Stomach (tissue), 4 donors: ENCODE measurements at regions not wholly inside any gene's neighbourhood (a gene's known extent, or its start where the extent isn't known, plus 50 kb on each side); places are given as distances from the start of the nearest gene placed in this dataset.

Experiments used
- CTCF ChIP-seq, 7 experiments: fragments of 450-650 bp in 4 of 7; fragments of 200-600 bp in 3 of 7; sonication (generic) in 3 of 7; IDR thresholded peaks; one replicate each; pipeline ENCODE4 v1.5.1; 2016 to 2019; ENCODE audit warnings: antibody characterized with exemption in 7 of 7, control low read depth in 2 of 7, mild to moderate bottlenecking in 1 of 7
- EP300 ChIP-seq: sonication (generic); formaldehyde crosslinking; IDR thresholded peaks from one replicate; pipeline ENCODE4 v1.6.1; 2017; ENCODE audit warnings: antibody characterized with exemption
- POLR2A ChIP-seq, 4 donors: fragments of 450-650 bp; IDR thresholded peaks; one replicate each; pipeline ENCODE4 v1.6.1; 2016; ENCODE audit warnings: antibody characterized with exemption in 4 of 4, control low read depth in 2 of 4, mild to moderate bottlenecking in 1 of 4, moderate library complexity in 1 of 4
- POLR2AphosphoS5 ChIP-seq, 3 donors: sonication (generic); formaldehyde crosslinking; IDR thresholded peaks; one replicate each; pipeline ENCODE4 v1.6.1; 2016; ENCODE audit warnings: antibody characterized with exemption in 3 of 3

GRCh38 chr2:4792126-4792525, 900.1 kb upstream of the SOX11 start:
- no peak for TF ChIP-seq CTCF (IDR thresholded peaks at IDR 0.05)
- no peak for TF ChIP-seq POLR2A (IDR thresholded peaks at IDR 0.05)
- no peak for TF ChIP-seq POLR2AphosphoS5 (IDR thresholded peaks at IDR 0.05)
- no peak for TF ChIP-seq EP300
